IMR-90 (cell line): ENCODE measurements at regions not wholly inside any gene's neighbourhood (a gene's known extent, or its start where the extent isn't known, plus 50 kb on each side); places are given as distances from the start of the nearest gene placed in this dataset.
"Not testable (repeated sequence)": the region's sequence is repeated elsewhere in the genome, so short reads cannot be mapped to it uniquely, and the experiment has no call there.

Experiments
- ATAC-seq: fragments of 200-7000 bp; cut with Tn5 transposase; 2 replicates; pipeline ENCODE4 v1.9.1; 2020; ENCODE audit warnings: low read depth, mild to moderate bottlenecking, moderate library complexity
- BruUV-seq: library from RNA; stranded (reverse); fragments of 400-500 nt; replicated peaks from 2 replicates; lab custom pipeline; 2021; lab: Mats Ljungman, UMichigan
- CTCF ChIA-PET: fragments of 300-600 bp; formaldehyde crosslinking; extraction: SDS; loops from one replicate; lab custom pipeline; 2021; ENCODE audit warnings: antibody characterized with exemption; lab: Yijun Ruan, JAX
- POLR2A ChIA-PET: fragments of 300-600 bp; sonication (Branson Sonifier 250); formaldehyde crosslinking; loops from one replicate; lab custom pipeline; 2022; ENCODE audit warnings: antibody characterized with exemption; ENCODE audit not compliant: unreplicated experiment; lab: Charles Lee
- DNase-seq: peaks from one replicate; pipeline ENCODE4 v3.0.0; 2013
- H2AFZ ChIP-seq: replicated peaks from 2 replicates; pipeline ENCODE3; 2013; ENCODE audit warnings: low read length, mild to moderate bottlenecking; ENCODE audit not compliant: poor library complexity
- H2AK5ac ChIP-seq: 2 replicates; pipeline ENCODE4 v1.6.1; 2013; ENCODE audit warnings: low read depth, low read length, inconsistent platforms
- H2AK9ac ChIP-seq: replicated peaks from 2 replicates; pipeline ENCODE3; 2013; ENCODE audit warnings: mild to moderate bottlenecking, low read depth, low read length, moderate library complexity; ENCODE audit not compliant: poor library complexity
- H2BK120ac ChIP-seq: 2 replicates; pipeline ENCODE4 v1.6.1; 2013; ENCODE audit warnings: low read depth, low read length, inconsistent platforms
- H2BK15ac ChIP-seq: 3 replicates; pipeline ENCODE4 v1.6.1; 2013; ENCODE audit warnings: low read depth, low read length, inconsistent platforms
- H2BK20ac ChIP-seq: 2 replicates; pipeline ENCODE4 v1.6.1; 2013; ENCODE audit warnings: low read depth, mild to moderate bottlenecking, inconsistent platforms, low read length, moderate library complexity
- H2BK5ac ChIP-seq: 2 replicates; pipeline ENCODE4 v1.6.1; 2013; ENCODE audit warnings: mild to moderate bottlenecking, low read depth, low read length, inconsistent platforms; ENCODE audit not compliant: poor library complexity, severe bottlenecking
- H3K14ac ChIP-seq: replicated peaks from 2 replicates; pipeline ENCODE4 v1.6.1; 2013; ENCODE audit warnings: low read depth, low read length, inconsistent platforms
- H3K18ac ChIP-seq: 2 replicates; pipeline ENCODE4 v1.6.1; 2013; ENCODE audit warnings: low read depth, low read length, control low read depth
- H3K23ac ChIP-seq: 2 replicates; pipeline ENCODE4 v1.6.1; 2013; ENCODE audit warnings: low read depth, low read length, inconsistent platforms
- H3K27ac ChIP-seq: 2 replicates; pipeline ENCODE4 v1.5.1; 2013; ENCODE audit warnings: mild to moderate bottlenecking, control low read depth, low read length; ENCODE audit not compliant: insufficient read depth
- H3K27me3 ChIP-seq: 2 replicates; pipeline ENCODE4 v1.6.1; 2013; ENCODE audit warnings: low read length; ENCODE audit not compliant: control insufficient read depth, insufficient read depth
- H3K36me3 ChIP-seq: 2 replicates; pipeline ENCODE4 v1.6.1; 2013; ENCODE audit warnings: low read length, mixed read lengths; ENCODE audit not compliant: control insufficient read depth, insufficient read depth
- H3K4ac ChIP-seq: 2 replicates; pipeline ENCODE4 v1.6.1; 2013; ENCODE audit warnings: low read depth, low read length, inconsistent platforms
- H3K4me1 ChIP-seq: 2 replicates; pipeline ENCODE4 v1.6.1; 2013; ENCODE audit warnings: low read length, mixed read lengths; ENCODE audit not compliant: control insufficient read depth, insufficient read depth
- H3K4me2 ChIP-seq: 2 replicates; pipeline ENCODE4 v1.6.1; 2013; ENCODE audit warnings: low read depth, mild to moderate bottlenecking, control low read depth, low read length, moderate library complexity
- H3K4me3 ChIP-seq: 2 replicates; pipeline ENCODE4 v1.5.1; 2013; ENCODE audit warnings: low read depth, mild to moderate bottlenecking, control low read depth, low read length, moderate library complexity; ENCODE audit not compliant: insufficient read depth
- H3K56ac ChIP-seq: 2 replicates; pipeline ENCODE4 v1.6.1; 2013; ENCODE audit warnings: low read length, inconsistent platforms; ENCODE audit not compliant: insufficient read depth; ENCODE audit errors: extremely low read depth
- H3K79me1 ChIP-seq, 2 experiments: 2 replicates each; pipeline ENCODE4 v1.6.1; 2013; ENCODE audit warnings: low read length in 2 of 2, inconsistent platforms in 1 of 2, low read depth in 1 of 2
- H3K9ac ChIP-seq: 2 replicates; pipeline ENCODE4 v1.6.1; 2013; ENCODE audit warnings: low read depth, low read length, control low read depth
- H3K9me1 ChIP-seq: 2 replicates; pipeline ENCODE4 v1.6.1; 2013; ENCODE audit warnings: low read length, inconsistent platforms; ENCODE audit not compliant: insufficient read depth
- H3K9me3 ChIP-seq: 2 replicates; pipeline ENCODE4 v1.6.1; 2013; ENCODE audit warnings: low read length; ENCODE audit not compliant: control insufficient read depth, insufficient read depth
- H4K20me1 ChIP-seq: 2 replicates; pipeline ENCODE4 v1.6.1; 2013; ENCODE audit warnings: low read length, inconsistent platforms; ENCODE audit not compliant: insufficient read depth
- H4K5ac ChIP-seq: 2 replicates; pipeline ENCODE4 v1.6.1; 2013; ENCODE audit warnings: mild to moderate bottlenecking, low read depth, low read length, control low read depth
- H4K8ac ChIP-seq, 2 experiments: 2 replicates each; pipeline ENCODE4 v1.6.1; 2013; ENCODE audit warnings: low read depth in 2 of 2, low read length in 2 of 2, control low read depth in 1 of 2, inconsistent platforms in 1 of 2
- H4K91ac ChIP-seq: 2 replicates; pipeline ENCODE4 v1.6.1; 2013; ENCODE audit warnings: low read depth, low read length, inconsistent platforms; ENCODE audit not compliant: insufficient read depth
- WGBS, 2 experiments: methylation state at CpG; one replicate each; pipeline versions ENCODE4 v1.1.5 to v1.1.7; 2013; ENCODE audit warnings: missing lambda C conversion rate in 2 of 2; ENCODE audit not compliant: insufficient read length in 1 of 2; ENCODE audit errors: extremely low coverage in 2 of 2; 5-methylcytosine and 5-hydroxymethylcytosine counted together
- dilution Hi-C: fragments of 300-500 bp; cut with HindIII; formaldehyde crosslinking; loops from one replicate; pipeline ENCODE4 v1.14.3; 2018; ENCODE audit warnings: low sequenced_read_pairs; ENCODE audit not compliant: unreplicated experiment
- in situ Hi-C: fragments of 300-500 bp; cut with MboI; formaldehyde crosslinking; loops from 3 replicates; pipeline ENCODE4 v1.14.3; 2019; ENCODE audit warnings: low sequenced_read_pairs, inconsistent platforms, mixed read lengths
- intact Hi-C: fragments of 100-400 bp; cut with micrococcal nuclease; formaldehyde crosslinking; loops from 2 replicates; pipeline ENCODE4 v1.10.0; 2022

GRCh38 chr6:7030968-7031367 is 76.8 kb upstream of the RREB1 start:
- H2BK15ac ChIP-seq, H4K20me1 ChIP-seq, dilution Hi-C loops, H4K5ac ChIP-seq, H3K27ac ChIP-seq, H3K56ac ChIP-seq, H2BK20ac ChIP-seq, DNase-seq, H3K9me1 ChIP-seq, intact Hi-C loops, H4K8ac ChIP-seq, in situ Hi-C loops, H3K14ac ChIP-seq, H3K36me3 ChIP-seq, ATAC-seq, H2BK5ac ChIP-seq, BruUV-seq, CTCF ChIA-PET, H3K4ac ChIP-seq, H3K4me1 ChIP-seq, H2BK120ac ChIP-seq, H2AK5ac ChIP-seq, H4K91ac ChIP-seq, H3K9me3 ChIP-seq, H3K4me2 ChIP-seq, H3K79me1 ChIP-seq, H3K18ac ChIP-seq, H3K27me3 ChIP-seq, H3K9ac ChIP-seq, H2AK9ac ChIP-seq, H3K4me3 ChIP-seq, H3K23ac ChIP-seq, POLR2A ChIA-PET, H2AFZ ChIP-seq: not testable (repeated sequence)
- WGBS, 2 experiments = no CpG with 5 or more reads among the region's 4 CpGs
